Panc1 (cell line): ENCODE measurements at regions not wholly inside any gene's neighbourhood (a gene's known extent, or its start where the extent isn't known, plus 50 kb on each side); places are given as distances from the start of the nearest gene placed in this dataset.

Experiments used
- ATAC-seq: fragments of 200-7000 bp; cut with Tn5 transposase; 2 replicates; pipeline ENCODE4 v1.9.1; 2020; ENCODE audit warnings: mild to moderate bottlenecking, moderate library complexity
- BruUV-seq: library from RNA; stranded (reverse); fragments of 400-500 nt; replicated peaks from 2 replicates; lab custom pipeline; 2021; lab: Mats Ljungman, UMichigan
- CTCF ChIA-PET: fragments of 300-600 bp; sonication (Branson Sonifier 250); formaldehyde crosslinking; loops from one replicate; lab custom pipeline; 2022; ENCODE audit warnings: antibody characterized with exemption; lab: Charles Lee
- POLR2A ChIA-PET: fragments of 300-600 bp; sonication (Branson Sonifier 250); formaldehyde crosslinking; loops from one replicate; lab custom pipeline; 2022; ENCODE audit warnings: antibody characterized with exemption; lab: Charles Lee
- DNase-seq: peaks from one replicate; pipeline ENCODE4 v3.0.0-alpha.2; 2010; ENCODE audit warnings: low read depth, low spot score
- H3K27ac ChIP-seq: 2 replicates; pipeline ENCODE4 v1.5.1; 2011; ENCODE audit warnings: mild to moderate bottlenecking, low read length, inconsistent platforms
- H3K27me3 ChIP-seq: fragments of 200-500 bp; sonication (Bioruptor generic); 2 replicates; pipeline ENCODE4 v1.6.0; 2014; ENCODE audit warnings: low read length, inconsistent platforms; ENCODE audit not compliant: control insufficient read depth, insufficient read depth
- H3K36me3 ChIP-seq: fragments of 200-500 bp; sonication (Bioruptor generic); 2 replicates; pipeline ENCODE4 v1.5.1; 2014; ENCODE audit warnings: inconsistent platforms, mild to moderate bottlenecking, low read length, moderate library complexity; ENCODE audit not compliant: control insufficient read depth, insufficient read depth
- H3K4me1 ChIP-seq: 2 replicates; pipeline ENCODE4 v1.5.1; 2011; ENCODE audit warnings: inconsistent platforms, mild to moderate bottlenecking, low read length, moderate library complexity; ENCODE audit not compliant: control insufficient read depth, insufficient read depth
- H3K4me3 ChIP-seq, 2 experiments: 2 replicates each; pipeline ENCODE4 v1.5.1; 2011 to 2012; ENCODE audit warnings: low read depth in 2 of 2, low read length in 2 of 2, mild to moderate bottlenecking in 2 of 2, inconsistent platforms in 1 of 2, moderate library complexity in 1 of 2
- H3K9me3 ChIP-seq: fragments of 200-500 bp; sonication (Bioruptor generic); 2 replicates; pipeline ENCODE4 v1.5.1; 2014; ENCODE audit warnings: low read depth, mild to moderate bottlenecking, inconsistent platforms, low read length, moderate library complexity; ENCODE audit not compliant: control insufficient read depth, insufficient read depth
- CTCF ChIP-seq: fragments of 450-650 bp; IDR thresholded peaks from 2 replicates; pipeline ENCODE4 v1.5.1; 2017; ENCODE audit warnings: mild to moderate bottlenecking
- POLR2AphosphoS5 ChIP-seq: IDR thresholded peaks from 2 replicates; pipeline ENCODE4 v1.6.1; 2012; ENCODE audit warnings: mild to moderate bottlenecking, low read depth, low read length, moderate library complexity
- SIN3A ChIP-seq: IDR thresholded peaks from 2 replicates; pipeline ENCODE4 v1.6.1; 2012; ENCODE audit warnings: low read depth, mild to moderate bottlenecking, low read length, moderate library complexity, borderline replicate concordance; ENCODE audit not compliant: insufficient read depth
- TCF7L2 ChIP-seq: IDR thresholded peaks from 2 replicates; pipeline ENCODE4 v1.6.1; 2011; ENCODE audit warnings: mild to moderate bottlenecking, low read depth, low read length, inconsistent platforms
- in situ Hi-C: cut with HindIII; loops from 2 replicates; pipeline ENCODE4 v1.10.0; 2016; ENCODE audit warnings: low sequenced_read_pairs, low pct_unique_long_range_greater_than_20kb
- intact Hi-C: fragments of 100-400 bp; cut with micrococcal nuclease; formaldehyde crosslinking; loops from one replicate; pipeline ENCODE4 v1.10.0; 2022; ENCODE audit not compliant: unreplicated experiment
- TF ChIP-seq, protein P1 (sequence below), 2 experiments: IDR thresholded peaks; 2 replicates each; pipeline ENCODE4 v1.6.1; 2011 to 2012; ENCODE audit warnings: low read depth in 2 of 2, control low read depth in 1 of 2, low read length in 1 of 2, mild to moderate bottlenecking in 1 of 2, moderate library complexity in 1 of 2; ENCODE audit not compliant: insufficient read depth in 1 of 2

- POLR2A ChIA-PET = no interaction called here
- Histone ChIP-seq H3K9me3 (no peaks in the 10 kb centered on the region), H3K36me3 (no peaks in the 10 kb centered on the region), H3K4me1 (no peaks in the 10 kb centered on the region), H3K4me3 (no peak overlapping the region), H3K27ac (no peak overlapping the region), H3K27me3 (no peaks in the 10 kb centered on the region)
- BruUV-seq = no TSS peak
- ATAC-seq = no peak
- CTCF ChIA-PET = no interaction called here
- intact Hi-C loops = no loop called here
- no peak for DNase-seq
- in situ Hi-C loops = no loop called here
- no peak for TF ChIP-seq POLR2AphosphoS5
- TF ChIP-seq, protein P1, sequence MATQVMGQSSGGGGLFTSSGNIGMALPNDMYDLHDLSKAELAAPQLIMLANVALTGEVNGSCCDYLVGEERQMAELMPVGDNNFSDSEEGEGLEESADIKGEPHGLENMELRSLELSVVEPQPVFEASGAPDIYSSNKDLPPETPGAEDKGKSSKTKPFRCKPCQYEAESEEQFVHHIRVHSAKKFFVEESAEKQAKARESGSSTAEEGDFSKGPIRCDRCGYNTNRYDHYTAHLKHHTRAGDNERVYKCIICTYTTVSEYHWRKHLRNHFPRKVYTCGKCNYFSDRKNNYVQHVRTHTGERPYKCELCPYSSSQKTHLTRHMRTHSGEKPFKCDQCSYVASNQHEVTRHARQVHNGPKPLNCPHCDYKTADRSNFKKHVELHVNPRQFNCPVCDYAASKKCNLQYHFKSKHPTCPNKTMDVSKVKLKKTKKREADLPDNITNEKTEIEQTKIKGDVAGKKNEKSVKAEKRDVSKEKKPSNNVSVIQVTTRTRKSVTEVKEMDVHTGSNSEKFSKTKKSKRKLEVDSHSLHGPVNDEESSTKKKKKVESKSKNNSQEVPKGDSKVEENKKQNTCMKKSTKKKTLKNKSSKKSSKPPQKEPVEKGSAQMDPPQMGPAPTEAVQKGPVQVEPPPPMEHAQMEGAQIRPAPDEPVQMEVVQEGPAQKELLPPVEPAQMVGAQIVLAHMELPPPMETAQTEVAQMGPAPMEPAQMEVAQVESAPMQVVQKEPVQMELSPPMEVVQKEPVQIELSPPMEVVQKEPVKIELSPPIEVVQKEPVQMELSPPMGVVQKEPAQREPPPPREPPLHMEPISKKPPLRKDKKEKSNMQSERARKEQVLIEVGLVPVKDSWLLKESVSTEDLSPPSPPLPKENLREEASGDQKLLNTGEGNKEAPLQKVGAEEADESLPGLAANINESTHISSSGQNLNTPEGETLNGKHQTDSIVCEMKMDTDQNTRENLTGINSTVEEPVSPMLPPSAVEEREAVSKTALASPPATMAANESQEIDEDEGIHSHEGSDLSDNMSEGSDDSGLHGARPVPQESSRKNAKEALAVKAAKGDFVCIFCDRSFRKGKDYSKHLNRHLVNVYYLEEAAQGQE (IDR thresholded peaks at IDR 0.05; ENCODE audit: insufficient read depth in 1 of 2, low read depth in 2 of 2, low read length in 1 of 2) = no peak
- no peak for TF ChIP-seq CTCF
- TF ChIP-seq TCF7L2 = no peak
- TF ChIP-seq SIN3A = no peak
Measured at GRCh38 chr4:129231945-129232588, 136.1 kb downstream of the C4orf33 start.

GRCh38 chr4:129232589-129233337, 136.8 kb downstream of the C4orf33 start:
- intact Hi-C loops = no loop called here
- Histone ChIP-seq H3K36me3 (no peaks in the 10 kb centered on the region), H3K27me3 (no peaks in the 10 kb centered on the region), H3K4me1 (no peaks in the 10 kb centered on the region), H3K27ac (no peak overlapping the region), H3K4me3 (no peak overlapping the region), H3K9me3 (no peaks in the 10 kb centered on the region)
- in situ Hi-C loops = no loop called here
- no TSS peak for BruUV-seq
- CTCF ChIA-PET = no interaction called here
- DNase-seq (no peak), ATAC-seq (no peak)
- TF ChIP-seq POLR2AphosphoS5 (no peak), CTCF (no peak), TCF7L2 (no peak), SIN3A (no peak)
- TF ChIP-seq, protein P1 (IDR thresholded peaks at IDR 0.05; ENCODE audit: insufficient read depth in 1 of 2, low read depth in 2 of 2, low read length in 1 of 2) = no peak
- POLR2A ChIA-PET = no interaction called here
